Neural progenitor cell (in vitro differentiated cells): ENCODE measurements at regions not wholly inside any gene's neighbourhood (a gene's known extent, or its start where the extent isn't known, plus 50 kb on each side); places are given as distances from the start of the nearest gene placed in this dataset.

ENCODE experiments used
- EZH2phosphoT487 ChIP-seq: fragments of 200-600 bp; sonication (generic); IDR thresholded peaks from 2 replicates; pipeline ENCODE4 v1.6.1; 2017; ENCODE audit warnings: antibody characterized with exemption
- TF ChIP-seq, protein P1 (sequence below): fragments of 200-600 bp; sonication (generic); IDR thresholded peaks from 2 replicates; pipeline ENCODE4 v1.5.1; 2017; ENCODE audit warnings: antibody characterized with exemption, mild to moderate bottlenecking

DNA sequence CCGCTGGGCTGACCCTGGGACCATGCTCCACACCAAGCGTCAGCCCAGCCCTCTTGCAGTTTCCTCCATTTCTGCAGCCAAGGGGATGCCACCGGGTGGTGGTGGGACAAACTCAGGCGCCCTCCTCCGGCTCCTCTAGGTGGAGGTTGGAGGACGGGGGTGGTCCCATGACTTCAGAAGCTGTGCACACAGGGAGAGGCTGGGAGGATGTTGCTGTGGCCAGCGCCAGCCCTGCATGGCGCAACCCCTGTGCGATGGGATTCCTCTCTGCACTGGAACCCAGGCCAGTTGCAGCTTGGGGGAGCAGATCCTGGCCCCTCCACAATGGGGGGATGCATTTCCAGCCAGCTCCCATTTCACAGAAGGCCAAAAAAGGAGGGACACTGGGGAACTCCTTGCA lies 246.5 kb downstream of the C16orf95 start:
- TF ChIP-seq, protein P1, sequence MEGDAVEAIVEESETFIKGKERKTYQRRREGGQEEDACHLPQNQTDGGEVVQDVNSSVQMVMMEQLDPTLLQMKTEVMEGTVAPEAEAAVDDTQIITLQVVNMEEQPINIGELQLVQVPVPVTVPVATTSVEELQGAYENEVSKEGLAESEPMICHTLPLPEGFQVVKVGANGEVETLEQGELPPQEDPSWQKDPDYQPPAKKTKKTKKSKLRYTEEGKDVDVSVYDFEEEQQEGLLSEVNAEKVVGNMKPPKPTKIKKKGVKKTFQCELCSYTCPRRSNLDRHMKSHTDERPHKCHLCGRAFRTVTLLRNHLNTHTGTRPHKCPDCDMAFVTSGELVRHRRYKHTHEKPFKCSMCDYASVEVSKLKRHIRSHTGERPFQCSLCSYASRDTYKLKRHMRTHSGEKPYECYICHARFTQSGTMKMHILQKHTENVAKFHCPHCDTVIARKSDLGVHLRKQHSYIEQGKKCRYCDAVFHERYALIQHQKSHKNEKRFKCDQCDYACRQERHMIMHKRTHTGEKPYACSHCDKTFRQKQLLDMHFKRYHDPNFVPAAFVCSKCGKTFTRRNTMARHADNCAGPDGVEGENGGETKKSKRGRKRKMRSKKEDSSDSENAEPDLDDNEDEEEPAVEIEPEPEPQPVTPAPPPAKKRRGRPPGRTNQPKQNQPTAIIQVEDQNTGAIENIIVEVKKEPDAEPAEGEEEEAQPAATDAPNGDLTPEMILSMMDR, result no peak
- no peak for TF ChIP-seq EZH2phosphoT487
